ENCODE measurements at regions not wholly inside any gene's neighbourhood (a gene's known extent, or its start where the extent isn't known, plus 50 kb on each side); places are given as distances from the start of the nearest gene placed in this dataset.
"Not testable (repeated sequence)": the region's sequence is repeated elsewhere in the genome, so short reads cannot be mapped to it uniquely, and the experiment has no call there.

GRCh38 chr13:44304433-44304725 is 69.2 kb upstream of the SERP2 start:
- DNase-seq (ENCODE audit: low spot score) = no peak

- no peak for DNase-seq (ENCODE audit: low spot score)
Observed at GRCh38 chr13:44305286-44305685, 68.3 kb upstream of the SERP2 start.

GRCh38 chr13:44305917-44306370 is 67.7 kb upstream of the SERP2 start:
- no peak for DNase-seq (ENCODE audit: low spot score)

- peak; percentile 56 for DNase-seq (ENCODE audit: low spot score)
Observed at GRCh38 chr13:44306371-44307192, 67.0 kb upstream of the SERP2 start.

GRCh38 chr13:44307255-44307654 is 66.4 kb upstream of the SERP2 start:
- no peak for DNase-seq (ENCODE audit: low spot score)

- no peak for DNase-seq (ENCODE audit: low spot score)
Observed at GRCh38 chr13:44307844-44308243, 65.8 kb upstream of the SERP2 start.

GRCh38 chr13:44308352-44308751 is 65.3 kb upstream of the SERP2 start:
- DNase-seq (ENCODE audit: low spot score) = no peak

GRCh38 chr13:44309794-44310757 is 63.5 kb upstream of the SERP2 start:
- DNase-seq (ENCODE audit: low spot score) = peak; percentile 43

- DNase-seq (ENCODE audit: low spot score) = no peak
Observed at GRCh38 chr13:44311011-44311780, 62.4 kb upstream of the SERP2 start.

GRCh38 chr13:44312131-44312530 is 61.5 kb upstream of the SERP2 start:
- DNase-seq (ENCODE audit: low spot score) = no peak

GRCh38 chr13:44312834-44313551 is 60.6 kb upstream of the SERP2 start:
- DNase-seq (ENCODE audit: low spot score) = no peak

- DNase-seq (ENCODE audit: low spot score) = no peak
Observed at GRCh38 chr13:44313674-44314073, 60.0 kb upstream of the SERP2 start.

- DNase-seq (ENCODE audit: low spot score) = not testable (repeated sequence)
Observed at GRCh38 chr13:44314160-44314559, 59.5 kb upstream of the SERP2 start.

GRCh38 chr13:44317752-44318151 is 55.9 kb upstream of the SERP2 start:
- no peak for DNase-seq (ENCODE audit: low spot score)

GRCh38 chr13:44318161-44318560 is 55.5 kb upstream of the SERP2 start:
- no peak for DNase-seq (ENCODE audit: low spot score)

GRCh38 chr13:44320611-44321010 is 53.0 kb upstream of the SERP2 start:
- DNase-seq (ENCODE audit: low spot score) = no peak

GRCh38 chr13:44321961-44322360 is 51.7 kb upstream of the SERP2 start:
- no peak for DNase-seq (ENCODE audit: low spot score)

- DNase-seq (ENCODE audit: low spot score) = no peak
Observed at GRCh38 chr13:44322928-44323327, 50.7 kb upstream of the SERP2 start.

GRCh38 chr13:44323754-44324153 is 49.9 kb upstream of the SERP2 start:
- DNase-seq (ENCODE audit: low spot score) = no peak
